HL-60 (cell line): ENCODE measurements at regions not wholly inside any gene's neighbourhood (a gene's known extent, or its start where the extent isn't known, plus 50 kb on each side); places are given as distances from the start of the nearest gene placed in this dataset.

Experiments used
- GABPA ChIP-seq: IDR thresholded peaks from 2 replicates; pipeline ENCODE4 v1.6.1; 2012; ENCODE audit warnings: low read depth
- TF ChIP-seq, protein P1 (sequence below): IDR thresholded peaks from one replicate; pipeline ENCODE4 v1.5.1; 2011; ENCODE audit warnings: low read length, control low read depth, inconsistent platforms; ENCODE audit not compliant: insufficient read depth
- TF ChIP-seq, protein P2 (sequence below): IDR thresholded peaks from 2 replicates; pipeline ENCODE4 v1.6.1; 2012; ENCODE audit warnings: low read depth; ENCODE audit not compliant: insufficient replicate concordance

DNA sequence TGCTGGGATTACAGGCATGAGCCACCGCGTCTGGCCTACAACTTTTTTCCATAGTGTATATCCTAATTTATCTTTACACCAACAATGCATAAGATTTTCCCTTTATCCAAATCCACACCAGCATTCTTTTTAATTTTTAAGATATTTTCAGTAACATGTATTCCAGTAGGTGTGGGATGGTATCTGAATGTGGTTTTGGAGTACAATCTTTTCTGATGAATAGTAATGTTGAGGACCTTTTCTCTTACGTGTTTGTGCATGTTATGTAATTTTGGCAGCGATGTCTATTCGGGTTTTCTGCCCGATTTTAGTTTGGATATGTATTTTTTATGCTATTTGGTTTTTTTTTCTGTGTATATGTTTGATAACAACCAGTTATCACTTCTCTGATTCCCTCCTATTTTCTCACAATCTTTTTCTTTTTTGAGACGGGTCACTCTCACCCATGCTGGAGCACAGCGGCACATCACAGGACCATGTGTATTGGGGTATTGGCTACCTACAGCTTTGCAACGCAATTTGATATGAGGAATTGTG lies 114.6 kb upstream of the GRK3 start:
- TF ChIP-seq, protein P1, sequence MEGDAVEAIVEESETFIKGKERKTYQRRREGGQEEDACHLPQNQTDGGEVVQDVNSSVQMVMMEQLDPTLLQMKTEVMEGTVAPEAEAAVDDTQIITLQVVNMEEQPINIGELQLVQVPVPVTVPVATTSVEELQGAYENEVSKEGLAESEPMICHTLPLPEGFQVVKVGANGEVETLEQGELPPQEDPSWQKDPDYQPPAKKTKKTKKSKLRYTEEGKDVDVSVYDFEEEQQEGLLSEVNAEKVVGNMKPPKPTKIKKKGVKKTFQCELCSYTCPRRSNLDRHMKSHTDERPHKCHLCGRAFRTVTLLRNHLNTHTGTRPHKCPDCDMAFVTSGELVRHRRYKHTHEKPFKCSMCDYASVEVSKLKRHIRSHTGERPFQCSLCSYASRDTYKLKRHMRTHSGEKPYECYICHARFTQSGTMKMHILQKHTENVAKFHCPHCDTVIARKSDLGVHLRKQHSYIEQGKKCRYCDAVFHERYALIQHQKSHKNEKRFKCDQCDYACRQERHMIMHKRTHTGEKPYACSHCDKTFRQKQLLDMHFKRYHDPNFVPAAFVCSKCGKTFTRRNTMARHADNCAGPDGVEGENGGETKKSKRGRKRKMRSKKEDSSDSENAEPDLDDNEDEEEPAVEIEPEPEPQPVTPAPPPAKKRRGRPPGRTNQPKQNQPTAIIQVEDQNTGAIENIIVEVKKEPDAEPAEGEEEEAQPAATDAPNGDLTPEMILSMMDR = no peak
- no peak for TF ChIP-seq GABPA
- TF ChIP-seq, protein P2, sequence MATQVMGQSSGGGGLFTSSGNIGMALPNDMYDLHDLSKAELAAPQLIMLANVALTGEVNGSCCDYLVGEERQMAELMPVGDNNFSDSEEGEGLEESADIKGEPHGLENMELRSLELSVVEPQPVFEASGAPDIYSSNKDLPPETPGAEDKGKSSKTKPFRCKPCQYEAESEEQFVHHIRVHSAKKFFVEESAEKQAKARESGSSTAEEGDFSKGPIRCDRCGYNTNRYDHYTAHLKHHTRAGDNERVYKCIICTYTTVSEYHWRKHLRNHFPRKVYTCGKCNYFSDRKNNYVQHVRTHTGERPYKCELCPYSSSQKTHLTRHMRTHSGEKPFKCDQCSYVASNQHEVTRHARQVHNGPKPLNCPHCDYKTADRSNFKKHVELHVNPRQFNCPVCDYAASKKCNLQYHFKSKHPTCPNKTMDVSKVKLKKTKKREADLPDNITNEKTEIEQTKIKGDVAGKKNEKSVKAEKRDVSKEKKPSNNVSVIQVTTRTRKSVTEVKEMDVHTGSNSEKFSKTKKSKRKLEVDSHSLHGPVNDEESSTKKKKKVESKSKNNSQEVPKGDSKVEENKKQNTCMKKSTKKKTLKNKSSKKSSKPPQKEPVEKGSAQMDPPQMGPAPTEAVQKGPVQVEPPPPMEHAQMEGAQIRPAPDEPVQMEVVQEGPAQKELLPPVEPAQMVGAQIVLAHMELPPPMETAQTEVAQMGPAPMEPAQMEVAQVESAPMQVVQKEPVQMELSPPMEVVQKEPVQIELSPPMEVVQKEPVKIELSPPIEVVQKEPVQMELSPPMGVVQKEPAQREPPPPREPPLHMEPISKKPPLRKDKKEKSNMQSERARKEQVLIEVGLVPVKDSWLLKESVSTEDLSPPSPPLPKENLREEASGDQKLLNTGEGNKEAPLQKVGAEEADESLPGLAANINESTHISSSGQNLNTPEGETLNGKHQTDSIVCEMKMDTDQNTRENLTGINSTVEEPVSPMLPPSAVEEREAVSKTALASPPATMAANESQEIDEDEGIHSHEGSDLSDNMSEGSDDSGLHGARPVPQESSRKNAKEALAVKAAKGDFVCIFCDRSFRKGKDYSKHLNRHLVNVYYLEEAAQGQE = no peak
